ENCODE measurements at regions not wholly inside any gene's neighbourhood (a gene's known extent, or its start where the extent isn't known, plus 50 kb on each side); places are given as distances from the start of the nearest gene placed in this dataset.
"Not testable (repeated sequence)": the region's sequence is repeated elsewhere in the genome, so short reads cannot be mapped to it uniquely, and the experiment has no call there.

- no peak for DNase-seq
Observed at GRCh38 chr13:48583859-48584311, 51.0 kb upstream of the RCBTB2 start.

GRCh38 chr13:48585456-48585840 is 52.6 kb upstream of the RCBTB2 start:
- DNase-seq, result peak; percentile 71

GRCh38 chr13:48586591-48587103 is 53.8 kb upstream of the RCBTB2 start:
- DNase-seq, result no peak

GRCh38 chr13:48588120-48588519 is 55.2 kb upstream of the RCBTB2 start:
- no peak for DNase-seq

GRCh38 chr13:48590141-48590901 is 57.4 kb upstream of the RCBTB2 start:
- no peak for DNase-seq

GRCh38 chr13:48591124-48591872 is 58.4 kb upstream of the RCBTB2 start:
- not testable (repeated sequence) for DNase-seq

GRCh38 chr13:48591889-48592687 is 59.2 kb upstream of the RCBTB2 start:
- DNase-seq, result no peak

GRCh38 chr13:48592688-48593049 is 59.8 kb upstream of the RCBTB2 start:
- DNase-seq, result no peak

- no peak for DNase-seq
Observed at GRCh38 chr13:48593536-48593935, 60.2 kb upstream of the CYSLTR2 start.

GRCh38 chr13:48594096-48594815 is 59.5 kb upstream of the CYSLTR2 start:
- no peak for DNase-seq

- DNase-seq, result peak; percentile 52
Observed at GRCh38 chr13:48595431-48596429, 58.0 kb upstream of the CYSLTR2 start.

GRCh38 chr13:48600374-48601364 is 53.1 kb upstream of the CYSLTR2 start:
- peak; percentile 45 for DNase-seq

- DNase-seq, result no peak
Observed at GRCh38 chr13:48602296-48603016, 51.3 kb upstream of the CYSLTR2 start.

- no peak for DNase-seq
Observed at GRCh38 chr13:48603375-48603774, 50.4 kb upstream of the CYSLTR2 start.
